ENCODE measurements at regions not wholly inside any gene's neighbourhood (a gene's known extent, or its start where the extent isn't known, plus 50 kb on each side); places are given as distances from the start of the nearest gene placed in this dataset.

GRCh38 chr13:106161146-106161545 is 374.3 kb downstream of the EFNB2 start:
- no peak for DNase-seq

- DNase-seq, result no peak
Observed at GRCh38 chr13:106159295-106160195, 375.9 kb downstream of the EFNB2 start.

DNA sequence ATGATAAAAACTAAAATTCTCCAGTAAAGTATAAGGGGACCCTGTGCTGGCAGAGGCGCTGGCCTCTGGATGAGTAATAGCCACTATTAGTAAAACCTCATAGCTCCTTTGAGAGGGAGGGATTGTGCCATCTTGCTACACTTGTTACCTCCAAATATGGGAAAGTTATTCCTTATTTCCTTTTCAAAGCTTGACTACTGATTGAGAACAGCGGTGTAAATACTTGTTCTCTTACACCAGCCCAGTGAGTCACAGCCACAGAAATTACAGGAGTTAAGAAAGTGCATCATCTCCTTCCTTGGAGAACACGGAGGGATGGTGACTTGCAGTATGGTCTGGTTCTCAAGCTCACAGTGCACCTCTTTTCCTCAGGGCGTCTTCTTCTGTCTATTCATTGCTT is 379.0 kb downstream of the EFNB2 start:
- DNase-seq, result no peak

GRCh38 chr13:106155411-106155810 is 380.1 kb downstream of the EFNB2 start:
- DNase-seq, result no peak

- DNase-seq, result no peak
Observed at GRCh38 chr13:106153876-106154275, 381.6 kb downstream of the EFNB2 start.

DNA sequence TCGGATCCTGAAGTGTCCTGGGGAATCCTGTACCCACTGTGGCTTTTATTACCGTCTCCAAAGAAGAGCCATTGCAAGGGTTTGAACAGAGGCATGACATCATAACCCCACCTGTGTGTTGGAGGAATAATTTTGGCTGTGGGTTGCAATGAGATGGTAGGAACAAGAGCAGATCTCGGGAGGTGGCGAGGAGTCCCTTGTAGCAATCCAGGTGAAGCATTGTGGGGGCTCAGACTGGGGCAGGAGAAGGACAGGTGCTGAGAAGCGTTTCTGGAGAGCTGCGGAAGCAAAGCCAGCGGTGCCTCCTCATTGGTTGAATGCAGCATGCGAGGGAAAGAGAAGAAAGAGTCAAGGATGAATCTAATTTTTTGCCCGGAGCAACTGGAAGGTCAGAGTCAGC is 382.4 kb downstream of the EFNB2 start:
- DNase-seq, result no peak

DNA sequence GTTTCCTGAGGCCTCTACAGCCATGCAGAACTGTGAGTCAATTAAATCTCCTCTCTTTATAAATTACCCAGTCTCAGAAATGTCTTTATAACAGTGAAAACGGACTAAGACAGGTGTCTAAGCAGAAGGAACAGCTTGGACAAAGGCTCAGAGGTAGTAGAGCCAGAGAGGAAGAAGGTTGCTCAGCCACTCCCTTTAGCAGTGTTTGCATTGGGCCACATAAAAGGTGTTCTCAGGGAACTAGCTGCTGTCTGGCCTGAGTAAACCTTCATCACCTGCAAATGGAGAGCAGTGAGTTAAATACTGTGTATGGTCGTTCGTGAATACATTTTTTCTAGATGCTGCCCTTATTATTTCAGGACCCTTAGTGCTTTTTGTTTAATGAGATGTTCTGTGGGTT is 383.4 kb downstream of the EFNB2 start:
- no peak for DNase-seq

- DNase-seq, result no peak
Observed at GRCh38 chr13:106151056-106151699, 384.3 kb downstream of the EFNB2 start.

- DNase-seq, result no peak
Observed at GRCh38 chr13:106145997-106146864, 389.2 kb downstream of the EFNB2 start.

- no peak for DNase-seq
Observed at GRCh38 chr13:106145070-106145469, 390.4 kb downstream of the EFNB2 start.

GRCh38 chr13:106143930-106144709 is 391.3 kb downstream of the EFNB2 start:
- DNase-seq, result no peak

DNA sequence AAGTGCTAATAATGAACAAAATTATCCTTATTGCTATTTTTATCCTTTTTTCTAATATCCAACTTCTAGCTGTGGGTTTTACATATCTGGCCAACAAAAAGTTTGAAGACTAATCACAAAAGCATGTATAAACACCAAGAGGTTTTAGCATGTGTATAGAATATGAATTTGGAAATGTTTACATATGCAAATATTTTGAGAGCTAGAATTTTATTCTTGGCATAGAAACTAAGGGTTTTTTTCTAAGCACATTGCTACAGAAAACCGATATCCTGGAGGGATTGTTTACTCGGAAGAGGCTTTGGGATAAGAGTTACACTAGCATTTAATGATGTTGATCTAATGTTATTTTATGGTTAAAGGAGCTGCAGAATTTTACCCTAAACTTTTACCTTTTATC is 392.1 kb downstream of the EFNB2 start:
- DNase-seq, result no peak

DNA sequence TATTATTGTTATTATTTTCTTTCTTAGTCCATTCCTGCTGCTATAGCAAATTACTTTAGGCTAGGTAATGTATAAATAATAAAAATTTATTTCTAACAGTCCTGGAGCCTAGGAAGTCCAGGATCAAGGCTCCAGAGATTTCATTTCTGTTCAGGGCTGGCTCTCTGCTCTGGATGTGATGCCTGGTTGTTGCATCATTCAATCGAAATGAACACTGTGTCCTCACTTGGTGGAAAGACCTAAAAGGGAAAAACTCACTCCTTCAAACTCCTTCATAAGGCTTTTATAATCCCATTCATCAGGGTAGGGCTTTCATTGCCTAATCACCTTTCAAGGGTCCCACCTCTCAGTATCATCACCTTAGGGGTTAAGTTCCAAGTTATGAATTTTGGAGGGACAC is 395.0 kb downstream of the EFNB2 start:
- no peak for DNase-seq

GRCh38 chr13:106139942-106140341 is 395.5 kb downstream of the EFNB2 start:
- DNase-seq, result no peak

DNA sequence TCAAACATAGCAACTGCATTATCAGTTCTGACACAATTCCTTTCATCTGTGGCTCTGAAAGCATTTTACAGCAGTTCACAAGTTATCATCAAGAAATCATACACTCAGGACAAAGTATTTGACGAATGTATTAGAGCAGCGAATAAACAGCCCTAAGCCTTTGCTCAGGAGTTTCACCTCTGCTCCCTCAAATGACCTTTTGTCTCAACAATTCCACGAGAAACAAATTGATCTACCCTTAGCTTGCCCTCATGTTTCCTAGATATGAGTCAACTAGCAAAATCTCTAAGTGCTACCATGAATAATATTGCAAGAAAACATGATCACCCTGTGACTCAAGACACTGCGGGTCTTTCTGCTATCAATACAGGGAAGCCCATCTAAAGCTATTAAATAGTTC is 396.1 kb downstream of the EFNB2 start:
- no peak for DNase-seq

GRCh38 chr13:106138620-106139019 is 396.8 kb downstream of the EFNB2 start:
- no peak for DNase-seq

DNA sequence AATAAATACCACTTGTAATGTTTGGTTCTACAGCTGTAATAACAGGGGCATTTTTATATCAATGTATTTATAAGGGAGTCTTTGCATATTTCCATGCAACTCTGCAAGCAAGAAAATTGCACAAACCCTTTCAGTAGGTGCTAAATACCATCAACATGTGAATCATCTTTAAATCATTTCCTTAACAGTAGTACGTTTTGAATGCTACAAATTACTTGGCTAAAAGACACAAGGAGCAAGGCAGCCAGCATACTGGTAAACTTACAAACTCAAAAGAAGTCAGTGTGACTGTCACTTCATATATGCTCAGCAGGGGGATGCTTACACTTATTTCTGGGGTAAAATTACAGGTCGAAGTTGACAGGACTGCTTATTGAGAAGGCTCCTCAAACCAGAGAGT is 402.4 kb downstream of the EFNB2 start:
- DNase-seq, result no peak

- DNase-seq, result no peak
Observed at GRCh38 chr13:106132216-106132615, 403.2 kb downstream of the EFNB2 start.

DNA sequence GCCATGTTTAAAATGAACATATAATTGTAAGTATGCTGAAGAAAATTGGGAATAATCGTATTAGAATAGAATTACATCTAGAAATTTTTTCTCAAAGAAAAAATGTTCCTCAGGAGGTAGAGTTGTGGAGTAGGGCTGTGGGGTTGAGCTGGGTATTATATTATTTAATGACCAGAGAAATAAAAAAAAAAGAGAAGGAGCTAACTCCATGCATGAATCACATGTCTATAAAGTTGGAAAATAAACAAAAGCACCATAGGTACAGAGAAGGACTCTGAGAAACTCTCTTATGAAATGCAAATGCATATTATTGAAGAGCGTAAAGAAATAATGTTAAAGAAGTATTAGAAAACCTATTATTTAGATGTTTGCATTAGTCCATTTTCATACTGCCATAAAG is 405.5 kb downstream of the EFNB2 start:
- DNase-seq, result no peak

DNA sequence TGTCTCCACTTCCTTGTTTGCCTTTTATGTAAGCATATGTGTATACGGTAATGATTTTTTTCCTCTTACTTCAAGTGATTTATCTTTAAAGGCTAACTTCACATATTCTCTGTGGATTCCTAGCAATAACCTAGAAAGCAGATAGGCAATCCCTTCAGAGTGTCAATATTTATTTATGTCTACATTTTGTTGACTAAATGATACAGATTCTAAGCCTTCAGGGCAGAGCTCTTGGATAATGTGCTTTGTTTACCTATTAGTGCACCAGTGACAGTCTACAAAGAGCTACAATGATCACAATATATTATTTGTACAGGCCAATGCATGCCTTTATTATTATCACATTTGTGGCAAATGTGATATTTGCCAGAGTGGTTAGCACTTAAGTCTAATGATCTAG is 406.2 kb downstream of the EFNB2 start:
- DNase-seq, result no peak

GRCh38 chr13:106122234-106122633 is 413.2 kb downstream of the EFNB2 start:
- DNase-seq, result no peak

- no peak for DNase-seq
Observed at GRCh38 chr13:106121173-106121754, 414.2 kb downstream of the EFNB2 start.
